IPS DF 6.9 (cell line): ENCODE measurements at regions not wholly inside any gene's neighbourhood (a gene's known extent, or its start where the extent isn't known, plus 50 kb on each side); places are given as distances from the start of the nearest gene placed in this dataset.

Experiments
- DNase-seq: peaks from one replicate; pipeline ENCODE4 v3.0.0-alpha.2; 2013; ENCODE audit warnings: low read depth, low spot score
- H3K27ac ChIP-seq: one replicate; pipeline ENCODE4 v1.5.1; 2013; ENCODE audit warnings: low read length, control low read depth
- H3K27me3 ChIP-seq: 2 replicates; pipeline ENCODE4 v1.6.1; 2013; ENCODE audit warnings: mild to moderate bottlenecking, low read length; ENCODE audit not compliant: control insufficient read depth, insufficient read depth
- H3K36me3 ChIP-seq: 2 replicates; pipeline ENCODE4 v1.6.1; 2013; ENCODE audit warnings: low read length; ENCODE audit not compliant: control insufficient read depth, insufficient read depth
- H3K4me1 ChIP-seq: 2 replicates; pipeline ENCODE4 v1.6.1; 2013; ENCODE audit warnings: low read length; ENCODE audit not compliant: control insufficient read depth, insufficient read depth
- H3K4me3 ChIP-seq: 2 replicates; pipeline ENCODE4 v1.5.1; 2013; ENCODE audit warnings: mild to moderate bottlenecking, low read length
- H3K9me3 ChIP-seq: 2 replicates; pipeline ENCODE4 v1.6.1; 2013; ENCODE audit warnings: low read length, inconsistent platforms; ENCODE audit not compliant: control insufficient read depth, insufficient read depth
- WGBS: extraction: QIAGEN DNeasy Blood & Tissue Kit; methylation state at CpG from one replicate; pipeline ENCODE4 v1.1.7; 2013; ENCODE audit warnings: mixed read lengths, missing lambda C conversion rate; ENCODE audit not compliant: insufficient read length, insufficient coverage; 5-methylcytosine and 5-hydroxymethylcytosine counted together

DNA sequence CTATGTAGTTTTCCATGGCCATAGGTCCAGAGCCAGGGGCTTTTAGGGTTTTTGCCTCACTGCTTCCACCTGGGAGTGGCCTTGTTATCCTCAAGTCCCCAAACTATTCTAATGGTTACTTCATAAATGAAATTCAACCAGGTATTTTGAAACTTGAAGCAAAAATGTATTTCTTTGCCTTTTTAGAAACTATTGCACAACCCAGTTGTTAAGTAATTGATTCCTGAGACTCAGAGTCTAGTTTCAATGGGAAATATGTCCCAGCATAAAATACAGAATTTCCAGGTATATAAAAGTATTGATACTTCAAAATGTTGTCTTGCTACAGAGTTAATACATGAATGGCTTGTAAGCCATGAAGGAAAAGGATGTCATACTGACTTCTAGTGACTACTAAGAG lies 456.2 kb upstream of the DAB2 start:
- H3K4me3 ChIP-seq = no peak overlapping the region
- no peaks in the 10 kb centered on the region for H3K36me3 ChIP-seq
- DNase-seq = no peak
- H3K27me3 ChIP-seq = no peaks in the 10 kb centered on the region
- no peaks in the 10 kb centered on the region for H3K4me1 ChIP-seq
- no peaks in the 10 kb centered on the region for H3K9me3 ChIP-seq
- H3K27ac ChIP-seq = no peak overlapping the region

GRCh38 chr5:39877479-39877878 lies 452.7 kb upstream of the DAB2 start:
- no peak for DNase-seq
- H3K4me3 ChIP-seq = no peak overlapping the region
- WGBS = no CpG with 5 or more reads among the region's 3 CpGs

GRCh38 chr5:39876146-39876545 lies 451.4 kb upstream of the DAB2 start:
- Histone ChIP-seq H3K36me3 (no peaks in the 10 kb centered on the region), H3K27me3 (no peaks in the 10 kb centered on the region), H3K4me1 (no peaks in the 10 kb centered on the region), H3K9me3 (no peaks in the 10 kb centered on the region), H3K27ac (no peak overlapping the region), H3K4me3 (no peak overlapping the region)
- WGBS = no CpG with 5 or more reads among the region's 1 CpG
- no peak for DNase-seq

More at GRCh38 chr5:39877479-39877878, 452.7 kb upstream of the DAB2 start:
- Histone ChIP-seq H3K27me3 (no peaks in the 10 kb centered on the region), H3K4me1 (no peaks in the 10 kb centered on the region), H3K36me3 (no peaks in the 10 kb centered on the region), H3K27ac (no peak overlapping the region), H3K9me3 (no peaks in the 10 kb centered on the region)

DNA sequence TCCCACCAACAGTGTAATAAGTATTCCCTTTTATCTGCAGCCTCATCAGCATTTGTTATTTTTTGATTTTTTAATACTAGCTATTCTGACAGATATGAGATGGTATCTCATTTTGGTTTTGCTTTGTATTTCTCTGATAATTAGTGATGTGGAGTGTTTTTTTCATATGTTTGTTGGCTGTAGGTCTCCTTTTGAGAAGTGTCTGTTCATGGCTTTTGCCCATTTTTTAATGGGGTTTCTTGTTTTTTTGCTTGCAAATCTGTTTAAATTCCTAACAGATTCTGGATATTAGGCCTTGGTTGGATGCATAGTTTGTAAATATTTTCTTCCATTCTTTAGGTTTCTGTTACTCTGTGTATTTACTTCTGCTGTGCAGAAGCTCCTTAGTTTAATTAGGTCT lies 445.4 kb upstream of the DAB2 start:
- no peaks in the 10 kb centered on the region for H3K27me3 ChIP-seq

GRCh38 chr5:39869396-39869795 lies 444.6 kb upstream of the DAB2 start:
- WGBS = no CpG with 5 or more reads among the region's 1 CpG
- DNase-seq = no peak
- Histone ChIP-seq H3K4me1 (no peaks in the 10 kb centered on the region), H3K36me3 (no peaks in the 10 kb centered on the region), H3K27ac (no peak overlapping the region), H3K4me3 (no peak overlapping the region), H3K27me3 (no peaks in the 10 kb centered on the region), H3K9me3 (no peaks in the 10 kb centered on the region)

More for the DNA sequence above, 445.4 kb upstream of the DAB2 start:
- Histone ChIP-seq H3K9me3 (no peaks in the 10 kb centered on the region), H3K4me3 (no peak overlapping the region), H3K4me1 (no peaks in the 10 kb centered on the region), H3K27ac (no peak overlapping the region), H3K36me3 (no peaks in the 10 kb centered on the region)
- DNase-seq = no peak

DNA sequence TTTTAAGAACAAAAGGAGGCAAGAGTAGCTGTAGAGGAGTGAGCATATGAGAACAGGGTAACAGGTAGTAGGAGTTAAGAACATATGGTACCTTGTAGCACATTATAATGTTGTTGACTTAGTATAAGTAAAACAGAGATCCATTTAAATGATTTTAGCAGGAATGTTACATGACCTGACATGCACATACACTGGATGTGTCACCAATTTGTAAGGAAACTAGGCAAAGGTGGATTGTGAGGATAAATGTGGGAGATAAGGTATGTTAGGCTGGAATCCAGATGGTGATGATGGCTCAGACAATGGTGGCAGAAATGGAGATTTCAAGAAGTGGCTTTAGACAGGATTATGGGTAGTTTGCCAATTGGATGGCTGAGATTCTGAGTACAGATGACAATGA lies 443.1 kb upstream of the DAB2 start:
- Histone ChIP-seq H3K4me3 (no peak overlapping the region), H3K27ac (no peak overlapping the region), H3K27me3 (no peaks in the 10 kb centered on the region), H3K4me1 (no peaks in the 10 kb centered on the region), H3K36me3 (no peaks in the 10 kb centered on the region), H3K9me3 (no peaks in the 10 kb centered on the region)
- DNase-seq = no peak

- Histone ChIP-seq H3K9me3 (no peaks in the 10 kb centered on the region), H3K4me1 (no peaks in the 10 kb centered on the region), H3K4me3 (no peak overlapping the region), H3K27me3 (no peaks in the 10 kb centered on the region), H3K27ac (no peak overlapping the region), H3K36me3 (no peaks in the 10 kb centered on the region)
- DNase-seq = no peak
- WGBS = no CpG with 5 or more reads among the region's 7 CpGs
These were observed 439.3 kb upstream of the DAB2 start for GRCh38 chr5:39863926-39864552.

- H3K27me3 ChIP-seq = no peaks in the 10 kb centered on the region
- no peak overlapping the region for H3K27ac ChIP-seq
- H3K36me3 ChIP-seq = no peaks in the 10 kb centered on the region
- 100% methylated on average over 1 of the region's 3 CpGs for WGBS
- no peak for DNase-seq
- no peaks in the 10 kb centered on the region for H3K4me1 ChIP-seq
- no peaks in the 10 kb centered on the region for H3K9me3 ChIP-seq
- no peak overlapping the region for H3K4me3 ChIP-seq
These were observed 432.3 kb upstream of the DAB2 start for GRCh38 chr5:39857041-39857440.

GRCh38 chr5:39854771-39855410 lies 430.1 kb upstream of the DAB2 start:
- no CpG with 5 or more reads among the region's 2 CpGs for WGBS
- Histone ChIP-seq H3K9me3 (no peaks in the 10 kb centered on the region), H3K27ac (no peak overlapping the region), H3K36me3 (no peaks in the 10 kb centered on the region), H3K27me3 (no peaks in the 10 kb centered on the region), H3K4me3 (no peak overlapping the region), H3K4me1 (no peaks in the 10 kb centered on the region)
- DNase-seq = no peak

GRCh38 chr5:39850291-39850690 lies 425.5 kb upstream of the DAB2 start:
- no peaks in the 10 kb centered on the region for H3K36me3 ChIP-seq
- H3K4me1 ChIP-seq = no peaks in the 10 kb centered on the region
- no peak for DNase-seq
- WGBS = no CpG with 5 or more reads among the region's 4 CpGs
- H3K27ac ChIP-seq = no peak overlapping the region
- no peaks in the 10 kb centered on the region for H3K9me3 ChIP-seq
- no peaks in the 10 kb centered on the region for H3K27me3 ChIP-seq
- H3K4me3 ChIP-seq = no peak overlapping the region

DNA sequence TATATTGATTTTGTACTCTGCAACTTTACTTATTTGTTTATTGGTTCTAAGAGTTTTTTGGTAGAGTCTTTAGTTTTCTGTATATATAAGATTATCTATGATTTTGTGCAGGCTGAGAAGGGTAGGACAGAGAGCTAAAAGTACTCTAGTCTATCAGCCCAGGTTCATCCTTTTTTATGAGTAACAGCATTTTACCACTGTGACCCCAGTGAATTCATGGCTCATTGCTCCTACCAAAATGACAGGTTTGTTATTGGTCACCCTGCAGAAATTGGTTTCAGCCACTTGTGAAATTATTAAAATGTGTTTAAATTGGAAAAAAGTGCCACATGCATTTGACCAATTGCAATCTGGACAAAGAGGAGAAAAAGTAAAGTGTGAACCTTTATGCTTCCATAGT lies 421.4 kb upstream of the DAB2 start:
- Histone ChIP-seq H3K4me3 (no peak overlapping the region), H3K27me3 (no peaks in the 10 kb centered on the region), H3K4me1 (no peaks in the 10 kb centered on the region), H3K36me3 (no peaks in the 10 kb centered on the region), H3K9me3 (no peaks in the 10 kb centered on the region), H3K27ac (no peak overlapping the region)
- no peak for DNase-seq
